NCI-H526 (cell line): ENCODE measurements at regions not wholly inside any gene's neighbourhood (a gene's known extent, or its start where the extent isn't known, plus 50 kb on each side); places are given as distances from the start of the nearest gene placed in this dataset.
A peak's percentile ranks its signal among the peaks of the same experiment; 100 is the strongest.

ENCODE experiments used
- DNase-seq, 2 experiments: peaks; one replicate each; lab custom pipeline; 2025; lab: John Stamatoyannopoulos, UW

DNA sequence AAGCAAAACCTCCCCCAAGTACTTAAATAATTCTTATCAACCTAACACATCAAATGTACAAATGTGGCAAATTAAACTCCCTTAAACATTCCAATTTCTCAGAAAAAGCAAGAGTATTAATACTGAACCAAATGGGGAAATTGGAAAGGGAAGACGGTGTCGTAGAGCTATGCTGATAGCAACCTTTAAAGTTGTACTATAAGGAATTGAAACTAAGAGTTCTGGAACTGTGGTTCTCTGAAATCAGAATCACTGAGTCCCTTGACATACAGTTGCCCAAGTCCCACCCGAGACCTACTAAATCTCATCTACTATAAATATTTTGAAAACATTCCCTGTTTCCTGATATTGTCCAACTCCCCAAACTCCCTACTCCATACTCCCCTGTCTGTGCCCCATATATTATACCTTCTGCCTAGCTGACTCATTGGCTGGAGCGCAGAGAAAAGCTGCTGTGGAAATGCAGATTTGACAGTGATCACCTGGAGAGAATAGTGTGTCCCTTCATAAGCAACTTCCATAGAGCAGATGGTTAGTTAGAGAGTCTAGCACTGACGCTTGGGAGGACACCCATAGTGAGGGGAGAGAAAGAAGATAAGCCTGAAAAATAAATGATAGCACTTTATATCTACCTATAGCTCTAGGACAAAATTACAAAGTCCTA is 51.4 kb upstream of the ITM2B start:
- DNase-seq = no peak

DNA sequence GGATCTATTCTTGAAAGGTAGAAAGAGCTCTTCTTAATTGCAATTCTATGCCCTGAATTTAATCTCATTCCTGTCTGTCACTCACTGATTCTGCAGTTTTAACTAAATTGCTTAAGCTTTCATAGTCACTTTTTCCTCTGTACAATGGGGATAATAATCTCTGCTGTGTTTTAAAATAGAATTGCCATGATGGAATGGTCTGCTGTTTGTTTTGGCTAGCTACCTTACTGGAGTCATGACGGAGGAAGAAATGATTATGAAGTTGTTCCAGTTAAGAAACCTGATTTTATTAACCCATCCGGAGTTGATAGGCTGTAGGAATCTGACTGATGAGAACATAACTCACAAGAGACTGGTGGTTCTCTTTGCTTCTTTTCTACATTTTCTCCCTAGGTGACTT is 54.9 kb upstream of the ITM2B start:
- DNase-seq = no peak

DNA sequence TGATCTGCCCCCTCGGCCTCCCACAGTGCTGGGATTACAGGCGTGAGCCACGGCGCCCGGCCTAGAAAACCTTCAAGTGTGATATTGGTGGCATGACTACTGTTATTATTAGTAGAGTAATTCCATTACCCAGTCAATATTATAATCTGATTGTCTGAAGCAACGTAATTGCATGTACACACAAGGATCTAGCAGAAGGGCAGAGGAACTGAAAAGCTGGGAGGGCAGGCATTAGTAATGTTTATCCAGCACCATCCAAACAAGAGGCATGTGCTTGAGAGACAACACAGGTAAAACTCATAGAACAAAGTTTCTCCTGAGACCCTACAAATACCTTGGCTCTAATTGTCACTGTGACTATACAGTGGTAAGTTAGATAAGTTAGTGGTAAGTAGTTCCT is 56.2 kb upstream of the ITM2B start:
- DNase-seq = no peak

DNA sequence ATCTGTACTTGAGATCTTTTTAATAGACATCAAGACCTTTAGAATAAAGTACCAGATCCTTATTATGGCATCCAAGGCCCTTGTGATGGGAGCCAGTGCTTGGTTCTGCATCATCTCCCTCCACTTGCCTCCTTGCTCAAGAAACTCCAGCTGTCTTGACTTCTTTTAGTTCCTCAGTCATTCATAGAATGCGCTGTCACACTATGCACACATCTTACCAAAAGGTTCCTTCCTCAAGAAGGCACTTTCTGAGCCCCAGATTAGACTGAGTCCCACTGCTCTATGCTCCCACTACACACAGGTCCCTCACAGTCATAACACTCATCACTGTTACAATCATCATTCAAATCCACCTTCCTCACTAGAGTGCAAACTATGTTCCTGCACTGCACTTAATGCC is 57.8 kb upstream of the ITM2B start:
- no peak for DNase-seq

DNA sequence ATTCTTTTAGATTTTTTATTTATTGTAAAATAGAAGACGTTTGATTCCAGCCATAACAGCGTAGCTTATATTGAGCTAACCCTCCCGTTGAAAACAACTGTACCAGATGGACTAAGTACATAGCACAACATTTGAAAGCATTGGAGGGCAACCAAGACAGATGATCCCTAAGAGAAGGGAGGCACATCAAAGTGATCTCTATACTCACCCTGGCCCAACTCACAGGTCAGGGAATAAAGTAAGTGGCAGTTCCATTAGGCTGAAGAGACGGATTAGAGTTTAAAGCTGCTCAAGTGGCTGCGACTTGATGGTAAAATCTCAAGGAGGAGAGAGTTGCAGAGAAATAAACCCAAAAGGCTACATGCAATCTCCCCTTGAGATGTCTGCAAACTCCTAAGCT is 65.1 kb upstream of the ITM2B start:
- DNase-seq = no peak

DNA sequence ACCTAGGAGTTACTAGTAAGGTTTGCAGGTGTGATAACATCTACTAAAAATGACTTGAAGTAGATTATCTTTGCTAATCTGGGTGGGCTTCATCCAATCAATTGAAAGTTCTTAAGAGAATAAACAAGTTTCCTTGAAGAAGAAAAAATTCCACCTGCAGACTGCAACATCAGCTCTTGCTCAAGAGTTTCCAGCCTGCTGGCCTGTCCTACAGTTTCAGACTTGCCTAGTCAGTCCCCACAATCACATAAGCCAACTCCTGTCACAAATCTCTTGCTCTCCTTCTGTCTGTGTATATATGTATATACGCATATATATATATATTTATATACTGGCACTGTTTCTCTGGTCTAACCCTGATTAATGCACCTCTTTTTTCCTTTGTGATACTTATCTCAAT is 67.3 kb upstream of the ITM2B start:
- DNase-seq = no peak

DNA sequence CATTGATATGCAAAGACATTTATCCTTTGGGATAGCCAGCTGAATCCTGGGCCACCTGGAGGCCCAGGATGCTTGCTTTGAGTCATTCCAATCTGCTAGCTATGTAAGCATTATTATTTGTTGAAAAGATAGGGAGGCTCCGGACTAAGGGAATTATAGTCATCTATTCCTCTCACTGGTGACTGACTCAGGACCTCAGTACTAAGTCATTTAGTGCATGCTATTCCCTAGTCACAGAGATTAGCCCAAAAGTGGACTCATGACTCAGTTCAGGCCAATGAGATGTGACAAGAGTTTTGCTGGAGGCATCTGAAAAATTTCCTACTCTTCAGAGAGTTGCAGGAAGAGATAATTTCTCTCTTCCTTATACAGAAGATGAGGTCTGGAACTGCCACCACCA is 67.9 kb upstream of the ITM2B start:
- no peak for DNase-seq

DNA sequence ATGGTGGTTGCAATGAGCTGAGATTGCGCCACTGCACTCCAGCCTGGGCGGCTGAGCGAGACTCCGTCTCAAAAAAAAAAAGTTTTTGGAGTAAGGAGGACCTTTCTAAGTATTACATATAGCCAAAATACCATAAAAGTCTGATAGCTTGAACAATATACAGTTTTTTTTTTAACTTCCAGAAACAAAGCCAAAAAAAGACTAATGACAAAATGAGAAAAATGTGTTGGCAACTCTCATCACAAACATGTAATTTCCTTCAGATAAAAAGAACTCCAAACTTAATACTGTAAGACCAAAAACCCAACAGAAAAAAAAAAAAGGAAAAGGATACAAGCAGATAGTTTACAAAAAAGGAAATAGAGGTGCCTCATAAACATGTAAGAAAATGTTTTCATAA is 68.2 kb upstream of the MED4 start:
- no peak for DNase-seq

DNA sequence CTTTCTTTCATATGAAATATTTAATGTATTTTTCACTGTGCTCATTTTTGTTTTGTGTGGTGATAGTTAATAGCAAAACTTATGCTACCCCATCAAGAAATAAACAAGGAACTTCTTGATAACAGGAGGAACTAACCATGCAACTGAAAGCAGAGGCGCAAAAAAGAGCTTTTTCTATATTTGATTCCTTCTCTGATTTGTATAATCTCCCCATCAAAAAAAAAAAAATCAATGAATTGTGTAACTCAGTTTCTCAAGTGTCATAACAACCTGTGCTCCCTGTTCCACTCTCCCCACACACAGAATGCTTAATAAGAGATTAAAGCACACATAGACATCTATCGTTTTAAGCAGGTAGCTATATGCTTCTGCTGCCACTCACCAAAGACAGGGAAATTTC is 67.3 kb upstream of the MED4 start:
- no peak for DNase-seq

DNA sequence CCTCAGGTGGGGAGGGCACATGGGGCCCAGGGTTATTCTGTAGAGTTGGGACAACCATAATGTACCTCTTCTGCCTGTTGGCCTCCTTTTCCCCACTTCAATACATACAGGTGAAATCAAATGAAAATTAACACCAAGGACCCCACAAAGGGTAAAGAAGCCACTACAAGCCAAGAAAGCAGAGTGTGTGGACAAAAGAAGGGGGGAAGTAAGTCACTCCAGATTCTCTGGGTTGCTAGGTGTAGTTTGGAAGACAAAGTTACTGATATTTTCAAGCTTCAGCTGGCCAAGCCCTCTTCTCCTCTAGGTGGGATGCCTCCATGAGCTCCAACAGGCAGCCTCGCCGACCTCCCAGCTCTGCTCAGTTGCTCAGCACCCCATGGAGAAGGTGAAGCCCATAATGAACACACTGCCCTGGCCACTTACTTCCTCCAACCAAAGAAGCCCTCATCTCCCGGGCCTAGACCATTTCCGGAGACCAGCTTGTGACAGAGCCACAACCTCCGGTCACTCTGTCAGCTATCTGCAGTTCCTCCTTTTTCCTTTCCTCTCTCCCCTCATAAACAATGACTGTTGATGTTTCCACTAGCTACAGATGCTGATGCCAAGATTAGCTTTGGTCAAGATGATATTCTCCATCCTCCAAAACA is 66.8 kb upstream of the MED4 start:
- no peak for DNase-seq

DNA sequence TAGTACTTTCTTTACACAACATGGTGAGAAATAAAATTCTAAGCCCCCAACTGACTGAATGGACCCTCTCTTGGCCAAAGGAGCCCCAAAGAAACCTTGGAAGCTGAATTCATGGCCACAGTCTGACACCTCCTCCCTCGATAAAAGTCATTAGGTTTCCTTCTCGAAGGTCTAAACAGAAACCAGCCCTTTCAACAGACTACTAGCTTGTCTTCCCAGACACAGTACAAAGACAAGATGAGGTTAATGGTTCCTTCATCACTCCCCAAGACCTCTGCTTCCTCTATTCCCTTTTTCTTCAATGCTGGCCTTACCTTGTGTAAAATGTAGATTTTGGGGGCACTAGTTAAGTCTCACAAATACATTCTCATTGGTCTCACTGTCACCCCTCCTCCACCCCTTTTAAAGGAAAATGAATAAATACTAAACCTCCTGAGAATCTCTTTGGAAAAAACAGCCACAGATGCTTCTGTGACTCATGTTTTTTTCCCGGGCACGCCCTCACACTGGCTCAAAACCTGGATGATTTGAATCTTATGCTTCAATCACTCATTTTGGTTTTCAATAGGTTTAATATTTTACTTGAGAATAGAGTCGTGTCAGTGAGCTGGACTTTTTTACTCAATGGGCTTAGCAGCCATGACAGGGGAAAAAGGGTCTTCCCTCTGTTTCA is 65.8 kb upstream of the MED4 start:
- no peak for DNase-seq

DNA sequence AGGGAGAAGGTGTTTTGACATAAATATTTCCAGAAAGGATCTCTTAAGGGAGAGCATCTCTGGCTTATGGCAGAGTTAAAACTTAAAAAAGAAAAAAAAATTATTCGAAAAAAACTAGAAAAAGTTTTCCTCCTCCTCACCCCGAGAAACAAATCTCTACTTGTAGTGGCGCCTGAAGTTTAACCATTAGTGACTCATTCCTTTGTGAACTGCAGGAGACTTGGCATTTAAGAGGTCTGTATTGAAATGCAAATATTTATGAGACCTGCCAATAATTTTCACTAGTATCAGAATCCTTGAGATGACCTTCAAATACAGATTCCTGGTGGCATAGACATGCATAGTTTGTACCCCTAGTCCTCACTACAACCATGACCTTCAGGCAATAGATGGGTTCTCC is 64.9 kb upstream of the MED4 start:
- DNase-seq = no peak

DNA sequence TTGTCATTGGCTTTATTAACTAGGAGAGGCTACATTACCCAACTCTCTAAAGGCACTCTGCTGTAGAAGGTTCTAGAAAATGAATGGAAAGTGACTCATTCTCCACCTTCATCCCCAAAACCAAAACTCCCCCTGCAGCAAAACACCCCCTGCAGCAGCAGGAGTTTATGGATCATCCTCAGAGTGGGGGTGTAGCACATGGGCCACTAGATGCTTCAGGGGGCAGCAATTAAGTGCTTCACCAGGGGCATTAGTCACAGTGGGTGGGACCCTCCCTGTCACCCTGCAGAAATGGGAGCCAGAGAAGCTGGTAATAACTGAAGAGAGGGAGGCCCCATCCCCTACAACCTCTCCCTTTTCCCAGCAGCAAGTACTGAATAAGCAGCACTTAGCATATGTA is 64.5 kb upstream of the MED4 start:
- DNase-seq = no peak

DNA sequence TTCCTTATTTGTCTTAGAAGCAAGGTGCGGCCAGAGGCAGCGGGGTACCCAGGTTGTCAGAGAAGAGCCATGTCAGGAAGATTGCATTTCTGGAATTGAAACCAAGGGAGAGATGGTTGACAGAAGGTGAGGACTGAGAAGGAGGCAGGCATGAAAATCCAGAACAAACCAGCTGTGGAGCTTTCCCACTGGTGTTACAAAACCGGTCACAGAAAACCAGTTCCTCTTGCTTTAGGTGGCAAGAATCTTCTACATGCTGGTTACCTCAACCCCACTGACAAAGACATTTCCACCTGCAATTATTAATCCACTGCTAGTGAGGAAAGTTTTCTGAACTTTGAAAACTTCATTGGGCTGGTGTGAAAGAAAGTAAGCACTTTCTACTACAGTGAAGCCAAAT is 64.0 kb upstream of the MED4 start:
- DNase-seq = no peak

DNA sequence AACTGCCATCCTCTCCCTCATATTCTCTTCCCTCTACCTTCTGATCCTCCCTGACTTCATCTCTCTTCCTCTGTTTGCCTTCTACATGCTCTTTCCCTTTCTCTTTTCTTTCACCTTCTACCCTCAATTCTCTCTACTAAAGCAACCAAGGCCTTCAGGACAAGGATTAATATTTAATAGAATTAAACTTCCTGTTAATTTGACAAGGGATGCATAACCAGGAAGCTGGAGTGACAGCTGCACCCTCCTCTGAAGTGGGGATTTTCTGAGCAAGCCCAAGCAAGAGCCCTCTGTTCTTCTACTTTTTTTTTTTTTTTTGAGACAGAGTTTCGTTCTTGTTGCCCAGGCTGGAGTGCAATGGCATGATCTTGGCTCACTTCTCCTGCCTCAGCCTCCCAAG is 63.4 kb upstream of the MED4 start:
- no peak for DNase-seq

DNA sequence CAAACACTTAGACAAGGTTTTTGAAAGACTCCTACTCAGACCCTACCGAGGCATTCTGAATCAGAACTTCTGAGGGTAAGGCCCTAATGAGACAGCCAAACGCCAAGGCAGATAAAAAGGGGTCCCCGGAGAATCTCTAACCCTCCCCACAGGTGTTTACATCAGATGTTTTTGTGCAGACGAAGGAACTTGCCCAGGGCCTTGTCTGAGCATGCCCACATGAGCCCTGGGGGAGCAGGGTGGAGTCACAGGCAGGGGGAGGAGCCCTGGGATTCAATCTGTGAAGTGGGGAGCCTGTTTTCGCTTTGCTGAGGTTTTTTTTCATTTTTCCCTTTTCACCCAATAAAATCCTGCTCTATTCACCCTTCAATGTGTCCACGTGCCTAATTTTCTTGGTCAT is 61.6 kb upstream of the MED4 start:
- no peak for DNase-seq

DNA sequence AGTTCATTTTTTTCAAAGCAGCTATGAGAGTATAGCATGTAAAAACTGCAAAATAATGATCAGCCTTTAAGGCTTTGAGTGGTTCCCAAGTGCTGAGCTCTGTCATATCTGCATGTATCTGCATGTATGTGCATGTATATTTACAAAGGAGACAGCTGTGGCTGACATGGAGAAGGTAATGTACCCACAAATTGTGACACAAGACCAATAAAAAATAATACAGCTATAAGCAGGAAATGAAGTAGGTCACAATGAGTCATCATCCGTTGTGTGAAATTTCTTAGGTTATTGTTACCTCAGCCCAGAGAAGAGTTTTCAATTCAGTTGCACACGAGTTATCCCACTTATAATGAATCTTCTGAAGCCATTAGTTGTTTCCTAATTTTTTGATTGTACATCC is 60.9 kb upstream of the MED4 start:
- DNase-seq = no peak

DNA sequence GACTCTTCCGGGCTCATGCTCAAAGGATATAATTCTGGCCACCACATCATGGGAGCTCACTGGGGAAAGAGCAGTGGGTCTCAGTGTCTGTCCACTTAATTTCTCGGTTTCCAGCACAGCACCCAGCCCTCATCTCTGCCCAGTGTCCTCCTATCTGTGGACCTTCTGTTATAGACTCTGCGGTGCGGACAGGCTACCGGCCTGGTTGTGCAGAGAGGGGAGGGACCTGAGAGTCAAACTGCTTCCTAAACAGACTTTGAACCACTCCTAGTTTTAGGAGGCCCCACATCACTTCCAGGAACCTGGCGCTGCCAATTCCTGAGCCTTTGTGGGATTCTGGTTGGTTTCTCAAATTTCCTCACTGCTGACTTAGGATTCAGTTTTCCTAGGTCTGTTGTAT is 59.8 kb upstream of the MED4 start:
- DNase-seq = no peak

DNA sequence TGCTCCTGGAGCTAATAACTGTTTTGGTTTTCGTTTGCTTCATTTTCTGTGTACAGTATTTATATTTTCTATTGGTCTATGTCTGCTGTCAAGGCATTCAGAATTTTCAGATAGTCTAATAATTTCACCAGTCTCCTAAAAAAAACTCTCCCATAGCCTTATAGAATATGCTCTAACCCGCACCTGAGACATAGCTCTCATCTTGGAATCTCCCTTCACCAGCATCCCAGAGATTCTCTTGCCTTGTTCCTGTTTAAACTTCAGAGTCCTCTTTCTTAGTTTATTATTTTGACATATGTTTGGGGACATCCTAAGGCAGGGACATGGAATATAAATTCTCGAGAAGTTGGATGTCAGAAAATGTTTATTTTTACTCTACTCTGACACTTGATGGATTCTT is 58.3 kb upstream of the MED4 start:
- DNase-seq = no peak

DNA sequence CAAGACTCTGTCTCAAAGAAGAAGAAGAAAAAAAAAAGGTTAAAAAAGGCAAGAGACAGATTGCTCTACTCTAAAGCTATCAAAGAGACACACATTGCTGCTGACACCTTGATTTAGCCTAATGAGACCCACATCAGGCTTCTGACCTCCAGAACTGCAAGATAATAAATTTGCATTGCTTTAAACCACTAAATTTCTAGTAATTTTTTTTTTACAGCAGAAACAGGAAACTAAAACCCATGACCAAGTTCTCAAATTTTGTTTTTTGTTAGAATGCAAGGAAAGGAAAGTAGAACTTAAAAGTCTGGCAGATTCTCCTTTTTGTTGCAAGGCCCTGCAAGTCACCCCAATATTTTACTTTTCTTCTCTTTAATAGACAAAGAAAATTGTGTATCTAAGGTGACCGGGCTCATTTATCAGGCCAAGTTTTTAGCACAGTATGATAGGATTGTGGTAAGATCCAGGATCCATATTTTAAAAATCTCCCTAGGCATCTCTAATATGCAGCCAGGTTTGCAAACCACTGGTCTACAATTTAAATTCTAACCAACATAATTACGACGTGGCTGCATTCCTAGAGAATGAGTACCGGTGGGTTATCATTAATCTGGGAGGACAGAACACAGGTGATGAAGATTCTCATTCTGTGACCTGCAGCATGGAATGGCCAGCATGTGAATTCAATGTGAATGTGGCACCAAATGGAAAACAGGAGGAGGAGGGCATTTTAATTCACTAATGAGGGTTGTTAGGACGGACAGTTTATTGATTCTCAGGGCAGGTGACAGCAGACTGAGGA is 56.7 kb upstream of the MED4 start:
- peak; percentile 68 to 82 for DNase-seq

DNA sequence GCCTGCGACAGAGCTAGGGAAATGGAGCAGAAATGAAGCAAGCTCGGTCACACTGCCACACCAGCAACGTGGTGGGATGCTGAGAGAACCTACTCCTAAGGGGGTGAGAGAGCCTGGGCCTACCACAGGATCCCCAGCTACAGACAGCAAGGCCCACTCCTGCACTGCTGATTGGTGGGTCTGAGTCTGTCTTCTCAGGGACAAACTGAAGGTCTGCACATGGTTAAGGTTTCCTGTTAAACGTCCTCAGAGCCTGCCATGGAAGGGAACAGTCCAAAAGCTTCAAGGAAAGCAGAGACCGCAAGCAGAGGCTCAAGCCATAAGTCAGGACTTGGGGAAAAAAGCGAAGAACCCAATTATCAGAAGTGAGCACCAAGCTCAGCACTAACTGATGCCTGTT is 53.5 kb upstream of the MED4 start:
- DNase-seq = no peak

DNA sequence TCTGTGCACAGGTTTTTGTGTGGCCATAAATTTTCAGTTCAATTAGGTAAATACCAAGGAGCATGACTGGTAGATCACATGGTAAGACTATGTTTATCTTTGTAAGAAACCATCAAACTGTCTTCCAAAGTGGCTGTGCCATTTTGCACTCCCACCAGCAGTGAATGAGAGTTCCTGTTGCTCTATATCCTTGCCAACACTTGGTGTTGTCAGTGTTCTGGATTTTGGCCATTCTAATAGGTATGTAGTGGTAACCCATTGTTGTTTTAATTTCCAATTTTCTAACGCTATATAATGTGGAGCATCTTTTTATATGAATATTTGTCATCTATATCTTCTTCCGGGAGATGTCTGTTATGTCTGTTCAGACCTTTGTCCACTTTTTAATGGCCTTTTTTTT is 51.7 kb upstream of the MED4 start:
- no peak for DNase-seq

DNA sequence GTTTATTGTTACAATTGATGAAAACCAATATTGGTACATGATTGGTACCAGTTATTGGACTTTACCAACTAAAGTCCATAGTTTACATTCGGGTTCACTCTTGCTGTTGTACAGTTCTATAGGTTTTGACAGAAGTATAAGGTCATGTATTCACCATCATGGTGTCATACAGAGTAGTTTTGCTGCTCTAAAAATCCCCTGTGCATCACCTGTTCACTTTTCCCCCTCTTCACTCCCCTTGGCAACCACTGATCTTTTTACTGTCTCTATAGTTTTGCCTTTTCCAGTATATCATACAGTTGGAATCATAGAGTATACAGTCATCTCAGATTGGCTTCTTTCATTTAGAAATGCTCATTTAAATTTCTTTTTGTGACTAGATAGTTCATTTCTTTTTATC is 51.2 kb upstream of the MED4 start:
- no peak for DNase-seq
